IPS-NIHi11 (cell line): ENCODE measurements at regions not wholly inside any gene's neighbourhood (a gene's known extent, or its start where the extent isn't known, plus 50 kb on each side); places are given as distances from the start of the nearest gene placed in this dataset.

ENCODE experiments used
- DNase-seq: peaks from one replicate; pipeline ENCODE4 v3.0.0; 2012; ENCODE audit warnings: mixed read lengths, low spot score

DNA sequence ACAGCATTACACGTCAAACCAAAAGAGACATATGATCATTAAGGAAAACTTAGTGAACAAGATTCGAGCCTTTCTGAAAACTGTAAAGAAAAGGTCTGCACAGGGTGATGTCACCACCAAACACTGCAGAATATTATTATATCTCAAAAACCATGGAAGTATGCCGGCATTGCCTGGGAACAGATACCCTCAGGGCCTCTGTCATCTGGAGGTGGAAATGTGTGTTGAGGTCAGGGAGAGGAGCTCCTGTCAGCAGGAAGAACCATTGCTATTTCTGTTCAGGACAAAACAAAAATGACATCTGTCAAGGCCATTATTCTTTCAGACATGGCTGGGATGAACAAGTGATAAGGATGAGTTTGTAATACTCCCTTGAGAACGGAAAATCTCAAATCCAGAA, 365.9 kb upstream of the TRIB2 start:
- no peak for DNase-seq

DNA sequence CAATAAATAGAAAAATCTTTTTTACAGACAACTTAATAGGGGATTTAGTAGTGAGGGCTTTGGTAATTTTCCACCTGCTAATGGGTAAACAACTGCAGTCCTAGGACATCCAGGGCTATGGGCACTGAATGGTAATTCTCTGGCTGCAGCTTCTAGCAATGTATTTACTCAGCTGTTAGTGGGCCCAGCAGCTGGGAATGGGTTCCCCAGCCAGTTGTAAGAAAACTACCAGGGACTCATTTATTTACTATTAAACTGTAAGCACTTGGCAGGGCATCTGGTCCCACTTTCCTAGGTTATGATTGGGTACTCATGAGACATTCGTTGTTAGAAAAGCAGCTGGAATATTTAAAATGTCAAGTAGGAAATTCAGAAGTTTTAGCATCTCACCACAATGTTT, 363.8 kb upstream of the TRIB2 start:
- DNase-seq, result peak; percentile 10

DNA sequence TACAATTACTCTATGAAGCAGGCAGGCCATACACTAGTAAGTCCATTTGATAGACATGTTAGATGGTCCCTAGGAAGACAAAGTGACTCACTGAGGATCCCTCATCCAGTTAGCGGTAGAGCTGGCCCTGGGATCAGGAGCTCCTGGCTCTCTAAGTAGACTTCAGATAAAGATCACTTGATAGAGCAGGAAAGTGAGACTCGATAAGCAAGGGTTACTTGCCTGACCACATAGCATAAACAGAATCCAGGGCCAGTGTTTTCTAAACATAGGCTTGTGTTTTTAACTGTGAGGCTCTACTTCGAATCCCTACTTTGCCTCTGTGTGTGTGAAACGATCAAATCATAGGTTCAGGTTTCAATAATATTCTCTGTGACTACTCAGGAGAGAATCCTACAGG, 355.2 kb upstream of the TRIB2 start:
- no peak for DNase-seq

DNA sequence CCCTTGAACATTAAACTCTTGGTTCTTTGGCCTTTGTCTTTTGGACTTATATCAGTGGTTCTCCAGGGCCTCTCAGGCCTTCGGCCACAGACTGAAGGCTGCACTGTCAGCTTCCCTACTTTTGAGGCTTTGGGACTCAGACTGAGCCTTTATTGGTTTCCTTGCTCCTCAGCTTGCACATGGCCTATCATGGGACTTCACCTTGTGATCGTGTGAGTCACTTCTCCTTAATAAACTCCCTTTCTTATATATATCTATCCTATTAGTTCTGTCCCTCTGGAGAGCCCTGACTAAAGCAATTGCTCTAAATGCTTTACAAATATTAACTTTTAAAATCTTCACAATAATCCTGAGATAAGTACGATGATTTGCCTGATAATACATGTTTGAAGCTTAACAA, 353.6 kb upstream of the TRIB2 start:
- no peak for DNase-seq

DNA sequence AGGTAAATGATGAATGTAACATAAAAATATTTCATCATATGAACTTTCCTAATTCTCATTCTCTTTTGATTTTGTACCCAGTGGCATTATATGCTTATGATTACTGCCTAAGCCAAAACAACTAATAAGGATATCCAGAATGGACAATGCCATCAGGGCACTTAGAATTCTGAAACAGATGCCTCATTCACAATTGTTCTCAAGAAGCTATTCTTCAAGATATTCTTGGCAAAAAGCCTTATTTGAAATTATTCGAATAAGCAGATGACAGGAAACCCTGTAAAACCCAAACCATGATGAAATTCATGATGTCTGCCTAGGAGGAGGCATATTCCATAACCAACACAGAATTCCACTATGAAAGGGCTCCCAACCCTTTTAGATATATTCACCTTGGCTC, 353.2 kb upstream of the TRIB2 start:
- no peak for DNase-seq

DNA sequence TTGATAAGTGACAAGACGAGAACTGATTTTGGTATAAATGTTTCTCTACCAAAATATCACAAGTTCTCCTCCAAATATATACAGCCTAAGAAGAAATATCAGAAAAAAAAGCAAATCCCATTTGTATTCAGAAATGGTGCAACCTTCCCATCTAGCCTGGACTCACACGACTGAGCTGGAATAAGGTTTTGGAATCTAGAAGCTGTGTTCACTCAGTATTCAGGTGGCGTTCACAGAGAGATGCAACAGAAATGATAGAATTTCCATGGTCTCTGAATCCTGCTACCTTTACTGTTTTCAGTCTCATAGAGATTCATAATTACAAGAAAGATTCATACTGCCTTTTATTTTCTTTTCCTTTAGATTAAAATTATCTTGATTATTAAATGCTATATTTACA, 347.2 kb upstream of the TRIB2 start:
- DNase-seq, result no peak

DNA sequence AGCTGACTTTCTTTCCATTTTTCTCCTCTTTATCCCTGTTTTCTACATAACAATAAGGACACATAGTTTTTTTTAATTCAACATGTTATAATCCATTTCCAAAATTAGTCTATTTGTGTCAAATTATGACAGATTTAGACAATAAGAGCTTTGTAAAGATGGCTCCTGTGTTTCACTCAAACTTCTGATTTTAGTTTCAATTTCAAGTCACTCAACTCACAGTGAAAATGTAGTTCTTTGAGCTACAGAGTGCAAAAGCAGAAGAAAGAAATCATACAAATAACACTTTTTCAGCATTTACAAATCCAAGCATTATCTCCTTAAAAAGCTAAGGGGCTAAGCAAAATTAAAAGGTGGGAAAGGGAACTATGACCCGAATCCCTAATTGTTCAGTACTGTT, 340.7 kb upstream of the TRIB2 start:
- DNase-seq, result no peak

DNA sequence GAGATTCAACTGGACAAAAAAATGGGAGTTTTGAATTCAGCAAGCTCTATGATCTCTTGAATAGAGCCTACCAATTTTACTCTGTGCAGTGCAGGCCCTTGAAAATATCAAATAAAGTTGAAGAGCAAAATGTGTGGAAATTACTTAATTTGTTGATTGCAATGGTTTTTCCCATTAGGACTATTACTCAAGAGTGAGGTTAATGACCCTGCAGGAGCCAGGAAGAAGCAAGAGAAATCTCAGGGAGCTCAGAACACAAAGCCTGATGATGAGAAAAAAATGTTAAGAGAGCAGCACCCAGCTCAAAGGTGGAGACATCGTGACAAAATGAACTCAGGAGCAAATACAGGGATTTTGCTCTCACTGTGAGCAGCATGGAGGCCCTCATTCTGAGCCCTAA, 337.6 kb upstream of the TRIB2 start:
- no peak for DNase-seq

DNA sequence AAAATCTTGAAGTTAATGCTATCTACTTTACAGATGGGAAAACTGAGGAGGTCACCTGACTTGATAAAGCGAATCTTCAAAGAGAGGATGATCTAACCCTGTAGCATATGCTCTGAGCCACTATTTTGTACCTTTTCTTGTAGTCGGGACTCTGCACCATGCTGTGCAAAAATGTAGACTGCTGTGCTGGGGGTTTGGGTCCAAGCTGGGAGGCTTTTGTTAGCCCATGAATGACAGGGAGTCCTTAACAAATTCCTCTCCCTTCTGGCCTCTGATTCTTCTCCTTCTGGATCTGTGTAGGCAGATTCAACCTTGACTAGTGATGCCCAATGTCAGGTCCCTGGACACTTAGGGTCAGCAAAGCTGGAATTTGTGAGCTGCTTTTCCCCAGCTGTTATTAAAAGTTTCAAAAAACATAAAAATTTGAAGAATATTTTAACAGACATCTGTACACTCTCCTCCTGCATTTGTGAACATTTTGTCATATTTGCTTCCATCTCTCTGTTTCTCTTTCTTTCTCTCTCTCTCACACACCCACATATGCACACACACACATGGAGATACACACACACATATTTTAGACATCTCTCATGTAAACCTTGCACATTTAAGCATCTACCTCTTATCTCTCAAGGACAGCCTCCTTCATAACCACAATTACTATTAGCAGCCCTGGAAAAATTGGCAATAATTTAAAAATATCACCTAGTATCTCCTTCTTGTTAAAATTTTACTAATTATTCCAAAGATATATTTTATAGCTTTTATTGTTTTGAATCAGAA, 335.0 kb upstream of the TRIB2 start:
- peak; percentile 49 for DNase-seq

DNA sequence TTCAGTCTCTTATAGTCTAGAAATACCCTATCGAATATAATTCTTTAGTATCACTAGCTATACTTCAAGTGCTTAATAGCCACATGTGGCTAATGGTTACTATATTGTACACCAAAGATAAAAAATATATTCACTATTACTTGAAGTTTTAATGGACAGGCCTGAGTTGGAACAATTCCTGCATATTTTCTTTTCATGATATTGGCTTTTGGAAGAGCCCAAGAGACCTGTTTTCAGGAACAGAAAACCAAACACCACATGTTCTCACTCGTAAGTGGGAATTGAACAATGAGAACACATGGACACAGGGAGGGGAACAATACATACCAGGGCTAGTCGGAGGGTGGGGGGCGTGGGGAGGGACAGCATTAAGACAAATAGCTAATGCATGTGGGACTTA, 334.4 kb upstream of the TRIB2 start:
- DNase-seq, result no peak

DNA sequence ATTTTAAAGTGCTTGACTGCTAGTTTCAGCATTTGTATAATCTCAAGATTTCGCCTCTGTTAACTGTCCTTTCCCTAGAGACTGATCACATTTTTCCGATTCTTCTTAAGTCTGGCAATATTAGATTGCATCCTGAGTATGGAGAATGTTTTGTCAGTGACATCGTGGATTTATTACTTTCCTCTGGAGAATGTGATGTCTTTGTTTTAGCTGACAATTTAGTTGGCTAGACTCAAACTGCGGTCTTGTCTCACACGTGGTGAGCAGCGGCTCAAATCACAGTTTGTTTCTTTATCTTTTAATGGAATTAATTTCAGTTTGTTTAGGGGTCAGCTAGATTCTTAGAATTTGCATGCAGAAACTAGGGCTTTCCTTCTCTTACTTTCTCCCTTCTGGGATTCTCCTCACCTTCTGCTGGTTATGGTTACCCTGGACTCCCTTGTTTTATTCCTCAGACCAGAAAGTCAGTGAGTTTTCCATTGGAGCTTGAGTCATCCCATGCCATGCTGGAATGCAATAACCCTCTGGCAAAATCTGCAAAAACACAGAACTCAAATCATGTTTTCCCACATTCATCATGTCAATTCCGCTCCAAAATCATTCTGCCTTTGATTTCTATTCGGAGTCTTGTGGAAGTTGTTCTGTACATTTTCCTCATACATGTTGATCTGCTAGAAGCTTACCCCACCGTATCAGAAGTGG, 327.2 kb upstream of the TRIB2 start:
- DNase-seq, result no peak

DNA sequence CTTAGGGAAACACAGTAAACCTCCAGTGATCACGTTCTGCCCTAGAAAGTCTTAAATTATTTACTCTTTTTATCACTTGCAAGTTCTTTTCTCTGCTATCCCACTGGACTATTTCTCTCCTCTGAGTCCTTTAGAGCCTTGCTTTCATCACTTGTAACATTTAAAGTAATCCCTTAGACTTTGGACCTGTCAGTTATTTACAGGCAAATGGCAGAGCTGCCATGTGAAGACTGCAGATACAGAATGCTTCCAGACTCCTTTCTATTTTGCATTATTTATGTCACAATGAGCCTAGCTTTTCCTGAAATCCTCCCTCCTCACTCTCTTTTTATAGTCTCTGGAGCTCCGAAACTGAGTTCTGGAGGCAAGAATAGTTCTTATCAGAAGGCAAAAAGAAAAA, 325.6 kb upstream of the TRIB2 start:
- DNase-seq, result no peak

DNA sequence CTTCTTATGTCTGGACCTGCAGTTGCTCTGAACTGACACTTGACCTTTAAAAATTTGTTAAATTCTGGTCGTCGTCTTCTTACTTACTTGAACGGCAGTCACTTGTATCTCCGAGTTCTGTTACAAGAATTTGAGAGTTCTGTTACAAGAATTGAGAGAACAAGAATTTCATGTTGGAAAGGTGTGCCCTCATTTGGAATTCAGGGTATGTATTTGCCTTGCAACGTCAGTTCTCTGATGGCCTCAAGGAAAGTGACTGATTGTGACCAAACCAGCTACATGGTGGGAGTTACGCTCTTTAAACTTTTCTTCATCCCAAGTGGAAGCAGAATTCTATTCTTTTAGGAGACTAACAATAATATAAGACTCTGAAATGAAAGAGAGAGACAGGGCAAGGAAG, 320.0 kb upstream of the TRIB2 start:
- no peak for DNase-seq

DNA sequence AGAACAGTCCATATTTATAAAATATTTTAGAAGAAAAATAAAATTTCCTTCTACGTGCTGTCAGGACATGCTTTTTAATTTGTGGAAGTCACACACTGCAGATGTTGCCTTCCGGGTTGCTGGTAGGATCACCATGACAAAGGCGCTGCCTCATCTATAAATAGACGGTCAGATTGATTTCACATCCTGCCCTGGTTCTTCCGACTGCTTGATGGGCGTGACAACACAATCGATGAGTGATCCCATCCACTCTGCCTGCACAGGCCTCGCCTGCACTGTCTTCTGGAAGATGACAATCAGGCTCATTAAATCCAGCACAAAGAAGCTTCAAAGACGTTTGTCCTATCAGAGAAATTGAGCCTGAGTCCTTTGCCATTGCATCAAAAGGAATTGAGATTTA, 318.9 kb upstream of the TRIB2 start:
- peak; percentile 17 for DNase-seq

DNA sequence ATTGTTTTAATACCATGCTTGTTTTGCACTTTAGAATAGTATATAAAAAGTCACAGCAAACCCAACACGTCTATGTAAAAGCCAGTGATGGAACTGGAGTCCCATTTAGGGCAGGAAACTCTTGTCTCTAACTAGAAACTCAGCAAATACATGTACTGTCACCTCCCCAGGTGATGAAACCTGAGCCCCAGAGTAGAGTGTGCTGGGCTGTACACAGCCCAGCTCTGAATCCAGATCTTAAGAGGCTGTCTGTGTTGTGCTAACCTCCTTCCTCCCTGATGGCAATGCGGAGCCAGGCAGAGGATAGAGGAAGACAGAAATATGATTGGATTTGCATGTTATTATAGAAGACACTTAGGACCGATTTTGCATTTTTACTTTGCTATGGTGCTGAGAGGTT, 317.5 kb upstream of the TRIB2 start:
- DNase-seq, result peak; percentile 19

DNA sequence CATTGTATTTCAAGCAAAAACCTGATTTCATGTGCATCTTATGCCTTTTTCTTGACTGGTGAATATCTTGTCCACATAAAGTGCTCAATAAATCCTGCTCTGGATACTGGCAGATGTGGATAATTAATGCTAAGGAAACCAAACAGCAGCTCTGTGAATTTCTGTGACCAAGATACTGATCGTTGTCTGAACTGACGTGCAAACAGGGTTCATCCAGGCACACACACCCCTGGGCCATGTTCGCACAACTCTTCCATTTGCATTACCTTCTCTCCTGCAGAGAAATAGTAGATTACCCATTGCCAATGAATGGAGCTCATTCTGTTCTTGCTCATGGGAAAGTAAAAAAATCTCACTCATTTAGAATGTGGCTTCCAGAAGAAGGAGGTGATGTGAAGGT, 316.2 kb upstream of the TRIB2 start:
- no peak for DNase-seq

DNA sequence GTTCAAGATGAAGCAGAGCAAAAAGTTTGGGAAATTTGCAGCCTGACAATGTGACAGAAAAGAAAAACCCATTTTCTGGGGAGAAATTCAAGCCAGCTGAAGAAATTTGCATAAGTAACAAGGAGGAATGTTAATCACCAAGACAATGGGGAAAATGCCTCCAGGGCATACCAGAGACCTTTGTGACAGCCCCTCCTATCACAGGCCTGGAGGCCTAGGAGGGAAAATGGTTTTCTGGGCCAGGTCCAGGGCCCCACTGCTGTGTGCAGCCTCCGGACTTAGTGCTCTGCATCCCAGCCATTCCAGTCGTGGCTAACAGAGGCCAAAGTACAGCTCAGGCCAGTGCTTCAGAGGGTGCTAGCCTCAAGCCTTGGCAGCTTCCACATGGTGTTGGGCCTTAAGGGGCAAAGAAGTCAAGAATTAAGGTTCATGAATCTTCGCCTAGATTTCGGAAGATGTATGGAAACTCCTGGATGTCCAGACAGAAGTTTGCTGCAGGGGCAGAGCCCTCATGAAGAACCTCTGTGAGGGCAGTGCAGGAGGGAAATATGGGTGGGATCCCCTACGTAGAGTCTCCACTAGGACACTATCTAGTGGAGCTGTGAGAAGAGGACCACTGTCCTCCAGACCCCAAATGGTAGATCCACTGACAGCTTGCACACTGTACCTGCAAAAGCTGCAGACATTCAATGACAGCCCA, 314.1 kb upstream of the TRIB2 start:
- DNase-seq, result no peak

DNA sequence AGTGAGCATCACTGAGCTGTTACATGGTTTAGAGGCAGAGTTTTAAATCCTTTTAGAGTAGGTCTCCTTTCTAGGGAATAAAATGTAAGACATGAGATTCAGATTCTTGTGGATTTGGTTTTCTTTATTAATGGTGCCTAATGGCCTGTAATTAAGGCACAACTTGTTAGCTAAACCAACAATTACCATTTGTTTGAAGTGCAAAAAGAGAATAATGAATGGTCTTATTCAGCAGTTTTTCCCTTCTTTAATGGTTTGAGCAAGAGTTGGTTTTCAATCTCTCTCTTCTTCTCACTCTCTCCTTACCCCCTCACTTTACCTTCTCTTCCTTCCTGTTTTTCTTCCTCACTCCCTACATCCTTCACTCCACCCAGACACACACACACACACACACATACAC, 312.2 kb upstream of the TRIB2 start:
- no peak for DNase-seq

DNA sequence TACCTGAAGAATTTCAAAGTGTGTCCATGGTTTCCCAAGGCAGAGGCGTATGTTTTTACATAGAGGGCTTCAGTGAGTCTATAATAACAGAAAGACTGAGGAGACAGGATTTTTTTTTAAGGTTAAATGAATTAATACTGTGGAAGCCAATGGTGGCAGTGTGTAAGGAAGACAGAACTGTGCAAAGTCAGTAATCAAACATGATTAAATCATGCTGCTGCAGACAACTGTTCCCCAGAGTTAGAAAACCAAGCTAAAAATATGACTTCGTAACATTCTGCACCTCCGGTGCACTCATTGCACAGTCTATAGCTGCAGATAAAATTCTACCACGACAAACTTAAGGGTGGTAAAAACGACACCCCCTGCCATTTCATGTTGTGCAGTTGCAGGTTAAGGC, 309.6 kb upstream of the TRIB2 start:
- no peak for DNase-seq

DNA sequence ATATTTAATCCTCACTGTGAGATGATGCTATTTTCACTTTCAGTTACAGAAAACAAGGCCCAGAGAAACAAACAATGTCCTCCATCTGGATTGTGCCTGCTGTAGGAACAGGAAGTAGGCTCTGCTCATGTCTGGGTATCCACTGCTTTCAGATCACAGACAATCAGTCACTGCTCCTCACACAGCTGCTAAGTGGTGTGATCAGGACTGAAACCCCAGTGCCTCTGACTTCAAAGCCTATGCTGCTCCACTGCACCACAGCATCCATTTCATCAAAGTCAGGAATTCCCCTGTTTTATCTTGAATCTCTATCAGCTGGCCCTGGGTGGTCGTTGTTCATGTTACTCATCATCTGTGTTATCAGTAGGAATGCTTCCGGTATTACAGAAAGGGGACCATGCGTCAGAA, 303.8 kb upstream of the TRIB2 start:
- DNase-seq, result no peak

DNA sequence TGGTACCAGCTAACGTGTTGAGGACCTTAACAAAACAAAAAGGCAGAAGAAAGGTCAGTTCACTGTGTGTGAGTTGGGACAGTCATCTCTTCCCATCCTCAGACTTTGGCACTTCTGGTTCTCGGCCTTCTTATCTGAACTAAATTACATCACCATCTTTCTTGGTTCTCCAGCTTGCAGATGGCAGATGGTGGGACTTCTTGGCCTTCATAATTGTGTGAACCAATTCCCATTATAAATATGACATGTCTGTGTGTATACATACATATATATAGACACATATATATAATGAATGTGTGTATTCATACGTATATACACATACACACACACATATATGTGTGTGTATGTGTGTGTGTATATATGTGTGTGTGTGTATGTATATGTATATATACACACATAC, 301.2 kb upstream of the TRIB2 start:
- no peak for DNase-seq

DNA sequence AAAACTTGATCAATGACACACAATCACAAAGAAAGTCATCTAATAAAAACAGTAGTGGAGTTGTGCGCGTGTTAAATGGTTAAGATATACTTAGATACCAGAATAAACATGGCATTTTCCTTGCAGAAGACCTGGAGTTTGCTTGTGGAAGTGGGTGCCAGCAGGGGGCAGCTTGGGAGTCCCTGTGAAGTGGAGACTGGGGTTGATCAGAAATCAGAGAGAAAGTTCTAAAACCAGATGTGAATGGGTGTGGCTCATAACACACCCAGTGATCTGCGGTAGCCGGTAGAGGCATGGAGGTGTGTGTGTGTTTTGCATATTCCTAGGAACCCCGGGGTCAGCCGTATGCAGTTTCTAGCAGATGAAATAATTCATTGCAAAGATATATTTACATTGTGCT, 300.1 kb upstream of the TRIB2 start:
- DNase-seq, result no peak

DNA sequence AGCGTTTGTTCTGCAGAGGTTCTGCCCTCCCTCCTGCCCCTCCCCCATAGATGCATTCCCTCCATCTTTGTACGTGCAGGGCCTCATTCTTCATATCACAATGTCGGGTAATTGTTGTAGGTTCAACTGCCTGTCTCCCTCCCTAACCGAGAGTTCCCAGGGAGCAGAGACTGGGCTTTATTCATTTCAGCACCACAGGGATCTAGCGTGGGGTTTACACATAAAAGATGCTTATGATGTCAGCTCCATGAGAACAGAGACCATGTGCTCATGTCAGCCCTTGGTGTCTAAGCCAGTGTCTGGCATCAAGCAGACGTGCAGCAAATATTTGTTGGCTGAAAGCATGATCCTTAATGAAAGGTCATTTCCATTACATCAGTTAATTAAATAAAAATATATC, 298.9 kb upstream of the TRIB2 start:
- no peak for DNase-seq
